Naive thymus-derived CD8-positive, alpha-beta T cell (primary cell): ENCODE measurements at regions not wholly inside any gene's neighbourhood (a gene's known extent, or its start where the extent isn't known, plus 50 kb on each side); places are given as distances from the start of the nearest gene placed in this dataset.
A peak's percentile ranks its signal among the peaks of the same experiment; 100 is the strongest.

Experiments used
- ATAC-seq, 2 donors: fragments of 150-1000 bp; cut with Tn5 transposase in 1 of 2; sonication (Bioruptor Pico), chemical (Tn5 transposase) in 1 of 2; 1 replicate in 1 of 2; 2 replicates in 1 of 2; pipeline ENCODE4 v1.10.0; 2021; ENCODE audit warnings: mild to moderate bottlenecking in 2 of 2, moderate library complexity in 2 of 2
- POLR2A ChIA-PET: fragments of 350-600 bp; sonication (Branson Sonifier 250); formaldehyde crosslinking; loops from one replicate; lab custom pipeline; 2021; ENCODE audit warnings: antibody characterized with exemption; lab: Charles Lee
- DNase-seq, 10 donors: peaks; one replicate each; pipeline versions ENCODE4 v3.0.0 to v3.0.0-alpha.2; 2020 to 2022
- H3K27ac Mint-ChIP-seq, 10 donors: one replicate each; pipeline ENCODE4 v1.8.0; 2020 to 2022; ENCODE audit warnings: mild to moderate bottlenecking in 10 of 10, mixed read lengths in 10 of 10, moderate library complexity in 4 of 10, inconsistent platforms in 1 of 10
- H3K27me3 Mint-ChIP-seq, 5 donors: one replicate each; pipeline ENCODE4 v1.8.0; 2021 to 2022; ENCODE audit warnings: mixed read lengths in 5 of 5
- H3K36me3 Mint-ChIP-seq, 3 donors: one replicate each; pipeline ENCODE4 v1.8.0; 2020 to 2022; ENCODE audit warnings: mixed read lengths in 3 of 3, mild to moderate bottlenecking in 2 of 3, inconsistent platforms in 1 of 3
- H3K4me1 Mint-ChIP-seq, 4 donors: one replicate each; pipeline ENCODE4 v1.8.0; 2021 to 2022; ENCODE audit warnings: mixed read lengths in 4 of 4
- H3K4me3 Mint-ChIP-seq, 10 donors: one replicate each; pipeline ENCODE4 v1.8.0; 2020 to 2022; ENCODE audit warnings: mild to moderate bottlenecking in 10 of 10, mixed read lengths in 10 of 10, moderate library complexity in 6 of 10, inconsistent platforms in 1 of 10
- H3K9me3 Mint-ChIP-seq, 9 donors: one replicate each; pipeline ENCODE4 v1.8.0; 2020 to 2022; ENCODE audit warnings: mixed read lengths in 9 of 9, mild to moderate bottlenecking in 3 of 9, inconsistent platforms in 1 of 9, moderate library complexity in 1 of 9

- POLR2A ChIA-PET: no interaction called here
- ATAC-seq: no peak
- no peak overlapping the region for H3K27ac Mint-ChIP-seq
- no peaks in the 10 kb centered on the region for H3K36me3 Mint-ChIP-seq
- H3K9me3 Mint-ChIP-seq: no peaks in the 10 kb centered on the region
- H3K4me3 Mint-ChIP-seq: no peak overlapping the region
- peaks cover 0 to 3% (median 0%) of the 10 kb centered on the region in 5 donors for H3K27me3 Mint-ChIP-seq
- H3K4me1 Mint-ChIP-seq: no peaks in the 10 kb centered on the region
- DNase-seq: no peak
Measured at GRCh38 chr20:62537649-62538292, 62.0 kb upstream of the GATA5 start.

DNA sequence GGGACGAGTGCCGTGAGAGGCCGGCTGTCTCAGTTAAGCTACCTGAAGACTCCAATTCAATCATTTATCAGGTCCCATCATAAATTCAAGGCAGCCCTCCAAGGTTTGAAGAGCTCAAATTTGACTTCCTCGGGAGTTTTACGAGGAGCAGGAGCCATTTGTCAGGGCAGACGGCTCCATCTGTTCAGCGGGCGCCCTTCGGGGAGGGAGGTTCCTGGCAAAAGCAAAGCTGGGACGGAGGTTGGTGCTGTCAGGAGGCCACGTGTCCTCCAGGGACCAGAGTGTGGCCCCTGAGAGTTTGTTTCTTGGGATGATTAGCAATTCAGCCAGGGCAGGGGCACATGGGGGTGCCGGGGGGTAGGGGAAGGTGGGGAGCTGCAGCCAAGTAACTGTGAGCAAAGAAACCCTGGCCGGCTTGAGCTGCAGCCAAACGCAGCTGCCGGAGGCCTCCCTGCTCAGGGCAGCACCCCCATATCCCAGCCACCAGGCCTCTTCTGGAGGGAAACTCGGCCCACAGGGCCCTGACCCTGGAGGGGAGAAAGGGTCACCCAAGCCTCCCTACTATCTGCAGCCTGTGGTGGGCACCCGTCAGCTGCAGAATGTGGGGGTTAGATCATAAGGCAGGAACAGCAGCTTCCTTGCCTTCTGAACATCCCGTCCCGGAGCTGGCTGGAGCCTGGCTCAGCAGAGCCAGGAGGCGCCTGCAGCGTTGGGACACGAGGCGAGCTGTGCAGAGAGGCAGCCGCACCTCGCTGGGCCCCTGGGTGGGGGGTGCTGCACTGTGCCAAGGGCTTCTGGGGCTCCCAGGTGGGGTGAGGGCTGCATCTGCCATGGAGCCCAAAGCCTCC, 63.6 kb upstream of the GATA5 start:
- no peaks in the 10 kb centered on the region for H3K36me3 Mint-ChIP-seq
- H3K4me1 Mint-ChIP-seq: no peaks in the 10 kb centered on the region
- POLR2A ChIA-PET: no interaction called here
- peaks cover 0 to 5% (median 0%) of the 10 kb centered on the region in 5 donors for H3K27me3 Mint-ChIP-seq
- DNase-seq (no peak), ATAC-seq (no peak)
- H3K27ac Mint-ChIP-seq: peak overlapping the region in 1 of 10 donors; percentile 93
- H3K9me3 Mint-ChIP-seq: peaks cover 0 to under 1% (median 0%) of the 10 kb centered on the region in 9 donors
- H3K4me3 Mint-ChIP-seq: no peak overlapping the region

DNA sequence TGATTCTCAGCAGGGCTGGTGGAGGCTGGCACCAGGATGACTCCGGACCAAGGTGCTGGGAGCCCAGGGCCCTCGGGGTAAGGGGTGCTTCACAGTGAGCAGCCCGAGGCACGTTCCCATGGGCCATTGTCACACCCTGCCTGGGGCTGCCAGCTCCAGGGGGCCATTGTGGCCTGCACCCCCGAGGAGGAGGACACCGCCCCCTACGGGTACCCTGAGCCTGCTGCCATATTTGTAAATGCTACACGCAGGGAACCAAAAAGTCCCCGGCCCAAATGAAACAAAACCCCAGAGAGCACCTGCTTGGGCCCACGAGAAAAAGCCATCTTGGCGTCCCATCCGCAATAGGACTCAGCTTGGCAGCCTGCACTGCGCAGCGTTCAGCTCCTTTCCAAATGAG, 64.7 kb upstream of the GATA5 start:
- Mint-ChIP-seq H3K27me3 (peaks cover 0 to 5% (median 0%) of the 10 kb centered on the region in 5 donors), H3K27ac (no peak overlapping the region), H3K4me3 (no peak overlapping the region), H3K4me1 (no peaks in the 10 kb centered on the region), H3K36me3 (no peaks in the 10 kb centered on the region), H3K9me3 (peaks cover 0 to 2% (median 0%) of the 10 kb centered on the region in 9 donors)
- no peak for ATAC-seq
- DNase-seq: no peak
- POLR2A ChIA-PET: interaction anchor here (0.5 kb wide), 1 partner anchor 389 kb away, joined by 3 read pairs; no protein-coding TSS in a partner anchor

- Mint-ChIP-seq H3K27me3 (peaks cover 0 to 5% (median 0%) of the 10 kb centered on the region in 5 donors), H3K27ac (no peak overlapping the region), H3K36me3 (no peaks in the 10 kb centered on the region), H3K4me3 (no peak overlapping the region), H3K4me1 (no peaks in the 10 kb centered on the region), H3K9me3 (peaks cover 0 to 2% (median 0%) of the 10 kb centered on the region in 9 donors)
- no peak for DNase-seq
- POLR2A ChIA-PET: no interaction called here
- no peak for ATAC-seq
Measured at GRCh38 chr20:62542862-62543261, 67.1 kb upstream of the GATA5 start.

- peaks cover 0 to 10% (median 0%) of the 10 kb centered on the region in 5 donors for H3K27me3 Mint-ChIP-seq
- peaks cover 0 to under 1% (median 0%) of the 10 kb centered on the region in 4 donors for H3K4me1 Mint-ChIP-seq
- H3K9me3 Mint-ChIP-seq: peaks cover 0 to 2% (median 0%) of the 10 kb centered on the region in 9 donors
- no peaks in the 10 kb centered on the region for H3K36me3 Mint-ChIP-seq
- H3K27ac Mint-ChIP-seq: no peak overlapping the region
- POLR2A ChIA-PET: no interaction called here
- H3K4me3 Mint-ChIP-seq: no peak overlapping the region
- ATAC-seq (no peak), DNase-seq (no peak)
Measured at GRCh38 chr20:62543470-62544302, 67.9 kb upstream of the GATA5 start.

DNA sequence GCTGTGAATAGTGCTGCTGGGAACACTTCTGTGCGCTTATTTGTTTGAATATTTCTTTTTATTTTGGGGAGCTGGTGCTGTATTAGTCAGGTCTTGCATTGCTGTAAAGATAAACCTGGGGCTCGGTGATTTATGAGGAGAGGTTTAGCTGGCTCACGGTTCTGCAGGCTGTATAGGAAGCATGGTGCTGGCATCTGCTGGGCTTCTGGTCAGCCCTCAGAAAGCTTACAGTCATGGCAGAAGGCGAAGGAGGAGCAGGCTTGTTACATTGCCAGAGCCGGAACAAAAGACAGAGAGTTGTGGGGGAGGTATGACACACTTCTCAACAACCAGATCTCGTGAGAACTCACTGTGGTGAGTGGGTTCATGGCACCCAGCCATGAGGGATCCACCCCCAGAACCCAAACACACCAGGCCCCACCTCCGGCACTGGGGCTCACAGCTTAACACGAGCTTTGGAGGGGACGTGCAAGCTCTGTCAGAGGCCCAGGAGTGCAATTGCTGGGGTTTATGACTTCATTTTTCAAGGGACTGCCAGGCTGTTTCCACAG, 68.8 kb upstream of the GATA5 start:
- H3K4me1 Mint-ChIP-seq: peaks cover 0 to 2% (median 0%) of the 10 kb centered on the region in 4 donors
- H3K27me3 Mint-ChIP-seq: peaks cover 0 to 14% (median 0%) of the 10 kb centered on the region in 5 donors
- peaks cover 0 to 2% (median 0%) of the 10 kb centered on the region in 9 donors for H3K9me3 Mint-ChIP-seq
- ATAC-seq (no peak), DNase-seq (no peak)
- POLR2A ChIA-PET: no interaction called here
- H3K27ac Mint-ChIP-seq: no peak overlapping the region
- H3K36me3 Mint-ChIP-seq: no peaks in the 10 kb centered on the region
- H3K4me3 Mint-ChIP-seq: no peak overlapping the region

DNA sequence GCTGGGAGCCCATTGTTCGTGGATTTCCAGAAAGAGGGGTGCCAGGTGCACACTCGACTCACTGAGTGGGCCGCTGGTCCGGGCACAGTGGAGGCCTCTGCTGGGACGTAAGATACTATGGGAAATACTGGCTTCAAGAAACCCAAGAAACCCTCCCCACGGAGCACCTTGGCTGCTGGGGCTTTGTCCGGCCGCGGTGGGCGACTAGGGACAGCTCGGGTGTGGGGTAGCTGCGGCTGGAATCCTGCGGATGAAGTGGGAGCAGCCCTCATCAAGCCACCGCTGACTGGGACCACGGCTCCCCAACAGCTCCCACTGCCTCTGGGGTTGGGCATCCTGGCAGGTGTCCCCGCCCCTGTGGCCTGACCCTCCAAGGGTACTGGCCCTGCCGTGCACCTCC, 69.5 kb upstream of the GATA5 start:
- H3K4me3 Mint-ChIP-seq: no peak overlapping the region
- DNase-seq: no peak
- peaks cover 0 to 14% (median 3%) of the 10 kb centered on the region in 5 donors for H3K27me3 Mint-ChIP-seq
- H3K27ac Mint-ChIP-seq: no peak overlapping the region
- H3K36me3 Mint-ChIP-seq: no peaks in the 10 kb centered on the region
- ATAC-seq: no peak
- peaks cover 0 to 2% (median 0%) of the 10 kb centered on the region in 9 donors for H3K9me3 Mint-ChIP-seq
- H3K4me1 Mint-ChIP-seq: peaks cover 0 to 2% (median under 1%) of the 10 kb centered on the region in 4 donors
- POLR2A ChIA-PET: no interaction called here

- Mint-ChIP-seq H3K36me3 (no peaks in the 10 kb centered on the region), H3K4me3 (no peak overlapping the region), H3K9me3 (peaks cover 0 to 2% (median 0%) of the 10 kb centered on the region in 9 donors), H3K27ac (no peak overlapping the region), H3K4me1 (peaks cover 3 to 8% (median 4%) of the 10 kb centered on the region in 4 donors), H3K27me3 (peaks cover 0 to 19% (median 8%) of the 10 kb centered on the region in 5 donors)
- ATAC-seq: no peak
- POLR2A ChIA-PET: no interaction called here
- DNase-seq: no peak
Measured at GRCh38 chr20:62545901-62546525, 70.2 kb upstream of the GATA5 start.

DNA sequence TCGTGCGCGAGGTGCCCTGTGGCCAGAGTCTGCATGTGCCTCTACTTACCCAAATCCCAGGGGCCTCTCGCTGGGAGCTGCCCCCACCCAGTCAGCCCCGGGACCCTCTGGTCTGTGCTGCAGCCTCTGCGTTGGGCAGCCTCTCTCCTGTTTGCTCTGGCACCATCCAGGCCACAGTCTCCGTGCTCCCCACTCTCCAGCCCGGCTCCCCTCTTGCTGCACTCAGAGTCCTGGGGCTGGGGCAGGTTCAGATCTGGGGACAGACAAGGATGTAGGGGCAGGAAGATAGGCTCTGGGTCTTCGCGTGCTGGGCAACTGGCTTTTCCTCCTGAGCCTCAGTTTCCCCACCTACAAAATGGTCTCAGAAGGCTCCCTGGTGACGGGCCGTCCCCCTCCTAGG, 70.8 kb upstream of the GATA5 start:
- peak overlapping the region in 1 of 10 donors; percentile 27 for H3K27ac Mint-ChIP-seq
- POLR2A ChIA-PET: no interaction called here
- H3K9me3 Mint-ChIP-seq: peaks cover 0 to 2% (median 0%) of the 10 kb centered on the region in 9 donors

GRCh38 chr20:62547364-62547763, 71.6 kb upstream of the GATA5 start:
- H3K9me3 Mint-ChIP-seq: peaks cover 0 to 2% (median 0%) of the 10 kb centered on the region in 9 donors
- H3K27ac Mint-ChIP-seq: no peak overlapping the region
- H3K4me1 Mint-ChIP-seq: peaks cover 3 to 14% (median 7%) of the 10 kb centered on the region in 4 donors
- DNase-seq (no peak), ATAC-seq (no peak)
- POLR2A ChIA-PET: no interaction called here
- no peaks in the 10 kb centered on the region for H3K36me3 Mint-ChIP-seq
- peaks cover 0 to 25% (median 8%) of the 10 kb centered on the region in 5 donors for H3K27me3 Mint-ChIP-seq
- H3K4me3 Mint-ChIP-seq: no peak overlapping the region

More for the DNA sequence above, 70.8 kb upstream of the GATA5 start:
- H3K27me3 Mint-ChIP-seq: peaks cover 0 to 20% (median 8%) of the 10 kb centered on the region in 5 donors
- ATAC-seq: no peak
- H3K4me3 Mint-ChIP-seq: no peak overlapping the region
- H3K36me3 Mint-ChIP-seq: no peaks in the 10 kb centered on the region
- peaks cover 3 to 11% (median 5%) of the 10 kb centered on the region in 4 donors for H3K4me1 Mint-ChIP-seq
- no peak for DNase-seq

GRCh38 chr20:62548471-62548870, 72.7 kb upstream of the GATA5 start:
- peaks cover 0 to 2% (median 0%) of the 10 kb centered on the region in 3 donors for H3K36me3 Mint-ChIP-seq
- H3K27me3 Mint-ChIP-seq: peaks cover 4 to 33% (median 14%) of the 10 kb centered on the region in 5 donors
- ATAC-seq (no peak), DNase-seq (no peak)
- POLR2A ChIA-PET: interaction anchor here (0.6 kb wide), 1 partner anchor 361 kb away, joined by 3 read pairs; no protein-coding TSS in a partner anchor
- no peak overlapping the region for H3K27ac Mint-ChIP-seq
- H3K4me3 Mint-ChIP-seq: no peak overlapping the region
- peaks cover 5 to 14% (median 8%) of the 10 kb centered on the region in 4 donors for H3K4me1 Mint-ChIP-seq
- H3K9me3 Mint-ChIP-seq: peaks cover 0 to 2% (median 0%) of the 10 kb centered on the region in 9 donors
